IMR-90 (cell line): ENCODE measurements at regions not wholly inside any gene's neighbourhood (a gene's known extent, or its start where the extent isn't known, plus 50 kb on each side); places are given as distances from the start of the nearest gene placed in this dataset.
"Not testable (repeated sequence)": the region's sequence is repeated elsewhere in the genome, so short reads cannot be mapped to it uniquely, and the experiment has no call there.

Experiments
- ATAC-seq: fragments of 200-7000 bp; cut with Tn5 transposase; 2 replicates; pipeline ENCODE4 v1.9.1; 2020; ENCODE audit warnings: low read depth, mild to moderate bottlenecking, moderate library complexity
- BruUV-seq: library from RNA; stranded (reverse); fragments of 400-500 nt; replicated peaks from 2 replicates; lab custom pipeline; 2021; lab: Mats Ljungman, UMichigan
- CTCF ChIA-PET: fragments of 300-600 bp; formaldehyde crosslinking; extraction: SDS; loops from one replicate; lab custom pipeline; 2021; ENCODE audit warnings: antibody characterized with exemption; lab: Yijun Ruan, JAX
- POLR2A ChIA-PET: fragments of 300-600 bp; sonication (Branson Sonifier 250); formaldehyde crosslinking; loops from one replicate; lab custom pipeline; 2022; ENCODE audit warnings: antibody characterized with exemption; ENCODE audit not compliant: unreplicated experiment; lab: Charles Lee
- DNase-seq: peaks from one replicate; pipeline ENCODE4 v3.0.0; 2013
- H2AFZ ChIP-seq: replicated peaks from 2 replicates; pipeline ENCODE3; 2013; ENCODE audit warnings: low read length, mild to moderate bottlenecking; ENCODE audit not compliant: poor library complexity
- H2AK5ac ChIP-seq: 2 replicates; pipeline ENCODE4 v1.6.1; 2013; ENCODE audit warnings: low read depth, low read length, inconsistent platforms
- H2AK9ac ChIP-seq: replicated peaks from 2 replicates; pipeline ENCODE3; 2013; ENCODE audit warnings: mild to moderate bottlenecking, low read depth, low read length, moderate library complexity; ENCODE audit not compliant: poor library complexity
- H2BK120ac ChIP-seq: 2 replicates; pipeline ENCODE4 v1.6.1; 2013; ENCODE audit warnings: low read depth, low read length, inconsistent platforms
- H2BK15ac ChIP-seq: 3 replicates; pipeline ENCODE4 v1.6.1; 2013; ENCODE audit warnings: low read depth, low read length, inconsistent platforms
- H2BK20ac ChIP-seq: 2 replicates; pipeline ENCODE4 v1.6.1; 2013; ENCODE audit warnings: low read depth, mild to moderate bottlenecking, inconsistent platforms, low read length, moderate library complexity
- H2BK5ac ChIP-seq: 2 replicates; pipeline ENCODE4 v1.6.1; 2013; ENCODE audit warnings: mild to moderate bottlenecking, low read depth, low read length, inconsistent platforms; ENCODE audit not compliant: poor library complexity, severe bottlenecking
- H3K14ac ChIP-seq: replicated peaks from 2 replicates; pipeline ENCODE4 v1.6.1; 2013; ENCODE audit warnings: low read depth, low read length, inconsistent platforms
- H3K18ac ChIP-seq: 2 replicates; pipeline ENCODE4 v1.6.1; 2013; ENCODE audit warnings: low read depth, low read length, control low read depth
- H3K23ac ChIP-seq: 2 replicates; pipeline ENCODE4 v1.6.1; 2013; ENCODE audit warnings: low read depth, low read length, inconsistent platforms
- H3K27ac ChIP-seq: 2 replicates; pipeline ENCODE4 v1.5.1; 2013; ENCODE audit warnings: mild to moderate bottlenecking, control low read depth, low read length; ENCODE audit not compliant: insufficient read depth
- H3K27me3 ChIP-seq: 2 replicates; pipeline ENCODE4 v1.6.1; 2013; ENCODE audit warnings: low read length; ENCODE audit not compliant: control insufficient read depth, insufficient read depth
- H3K36me3 ChIP-seq: 2 replicates; pipeline ENCODE4 v1.6.1; 2013; ENCODE audit warnings: low read length, mixed read lengths; ENCODE audit not compliant: control insufficient read depth, insufficient read depth
- H3K4ac ChIP-seq: 2 replicates; pipeline ENCODE4 v1.6.1; 2013; ENCODE audit warnings: low read depth, low read length, inconsistent platforms
- H3K4me1 ChIP-seq: 2 replicates; pipeline ENCODE4 v1.6.1; 2013; ENCODE audit warnings: low read length, mixed read lengths; ENCODE audit not compliant: control insufficient read depth, insufficient read depth
- H3K4me2 ChIP-seq: 2 replicates; pipeline ENCODE4 v1.6.1; 2013; ENCODE audit warnings: low read depth, mild to moderate bottlenecking, control low read depth, low read length, moderate library complexity
- H3K4me3 ChIP-seq: 2 replicates; pipeline ENCODE4 v1.5.1; 2013; ENCODE audit warnings: low read depth, mild to moderate bottlenecking, control low read depth, low read length, moderate library complexity; ENCODE audit not compliant: insufficient read depth
- H3K56ac ChIP-seq: 2 replicates; pipeline ENCODE4 v1.6.1; 2013; ENCODE audit warnings: low read length, inconsistent platforms; ENCODE audit not compliant: insufficient read depth; ENCODE audit errors: extremely low read depth
- H3K79me1 ChIP-seq, 2 experiments: 2 replicates each; pipeline ENCODE4 v1.6.1; 2013; ENCODE audit warnings: low read length in 2 of 2, inconsistent platforms in 1 of 2, low read depth in 1 of 2
- H3K9ac ChIP-seq: 2 replicates; pipeline ENCODE4 v1.6.1; 2013; ENCODE audit warnings: low read depth, low read length, control low read depth
- H3K9me1 ChIP-seq: 2 replicates; pipeline ENCODE4 v1.6.1; 2013; ENCODE audit warnings: low read length, inconsistent platforms; ENCODE audit not compliant: insufficient read depth
- H3K9me3 ChIP-seq: 2 replicates; pipeline ENCODE4 v1.6.1; 2013; ENCODE audit warnings: low read length; ENCODE audit not compliant: control insufficient read depth, insufficient read depth
- H4K20me1 ChIP-seq: 2 replicates; pipeline ENCODE4 v1.6.1; 2013; ENCODE audit warnings: low read length, inconsistent platforms; ENCODE audit not compliant: insufficient read depth
- H4K5ac ChIP-seq: 2 replicates; pipeline ENCODE4 v1.6.1; 2013; ENCODE audit warnings: mild to moderate bottlenecking, low read depth, low read length, control low read depth
- H4K8ac ChIP-seq, 2 experiments: 2 replicates each; pipeline ENCODE4 v1.6.1; 2013; ENCODE audit warnings: low read depth in 2 of 2, low read length in 2 of 2, control low read depth in 1 of 2, inconsistent platforms in 1 of 2
- H4K91ac ChIP-seq: 2 replicates; pipeline ENCODE4 v1.6.1; 2013; ENCODE audit warnings: low read depth, low read length, inconsistent platforms; ENCODE audit not compliant: insufficient read depth
- WGBS, 2 experiments: methylation state at CpG; one replicate each; pipeline versions ENCODE4 v1.1.5 to v1.1.7; 2013; ENCODE audit warnings: missing lambda C conversion rate in 2 of 2; ENCODE audit not compliant: insufficient read length in 1 of 2; ENCODE audit errors: extremely low coverage in 2 of 2; 5-methylcytosine and 5-hydroxymethylcytosine counted together
- dilution Hi-C: fragments of 300-500 bp; cut with HindIII; formaldehyde crosslinking; loops from one replicate; pipeline ENCODE4 v1.14.3; 2018; ENCODE audit warnings: low sequenced_read_pairs; ENCODE audit not compliant: unreplicated experiment
- in situ Hi-C: fragments of 300-500 bp; cut with MboI; formaldehyde crosslinking; loops from 3 replicates; pipeline ENCODE4 v1.14.3; 2019; ENCODE audit warnings: low sequenced_read_pairs, inconsistent platforms, mixed read lengths
- intact Hi-C: fragments of 100-400 bp; cut with micrococcal nuclease; formaldehyde crosslinking; loops from 2 replicates; pipeline ENCODE4 v1.10.0; 2022

GRCh38 chr1:224012162-224012561 is 101.7 kb upstream of the FBXO28 start:
- H2BK15ac ChIP-seq, H3K4ac ChIP-seq, H2AFZ ChIP-seq, POLR2A ChIA-PET, H4K91ac ChIP-seq, H4K20me1 ChIP-seq, H2BK20ac ChIP-seq, H4K8ac ChIP-seq, H3K4me2 ChIP-seq, H2BK120ac ChIP-seq, H2AK9ac ChIP-seq, H2AK5ac ChIP-seq, H3K14ac ChIP-seq, H3K9ac ChIP-seq, H3K23ac ChIP-seq, H4K5ac ChIP-seq, H3K18ac ChIP-seq, H3K9me1 ChIP-seq, H3K36me3 ChIP-seq, BruUV-seq, intact Hi-C loops, H3K4me3 ChIP-seq, H3K4me1 ChIP-seq, H3K27me3 ChIP-seq, H3K79me1 ChIP-seq, DNase-seq, dilution Hi-C loops, ATAC-seq, H3K27ac ChIP-seq, H3K56ac ChIP-seq, in situ Hi-C loops, CTCF ChIA-PET: not testable (repeated sequence)
- 90% methylated on average over 12 of the region's 15 CpGs; no CpG with 5 or more reads in 1 of the 2 experiments for WGBS, 2 experiments
- H3K9me3 ChIP-seq: peaks cover 18% of the 10 kb centered on the region
- peak overlapping the region; percentile 48 for H2BK5ac ChIP-seq

GRCh38 chr1:224011751-224012150 is 102.2 kb upstream of the FBXO28 start:
- intact Hi-C loops, H3K27me3 ChIP-seq, H3K9ac ChIP-seq, H3K4me3 ChIP-seq, H3K4ac ChIP-seq, H2AK5ac ChIP-seq, CTCF ChIA-PET, H4K91ac ChIP-seq, ATAC-seq, H2AK9ac ChIP-seq, H3K23ac ChIP-seq, H2BK120ac ChIP-seq, H3K27ac ChIP-seq, BruUV-seq, H4K20me1 ChIP-seq, H3K14ac ChIP-seq, H4K8ac ChIP-seq, H4K5ac ChIP-seq, H2AFZ ChIP-seq, H3K4me1 ChIP-seq, H3K18ac ChIP-seq, H3K79me1 ChIP-seq, in situ Hi-C loops, H3K4me2 ChIP-seq, dilution Hi-C loops, H2BK20ac ChIP-seq, H3K36me3 ChIP-seq, H3K56ac ChIP-seq, POLR2A ChIA-PET, DNase-seq, H2BK15ac ChIP-seq, H3K9me1 ChIP-seq: not testable (repeated sequence)
- H3K9me3 ChIP-seq: peaks cover 18% of the 10 kb centered on the region
- peak overlapping the region; percentile 39 for H2BK5ac ChIP-seq
- WGBS, 2 experiments: 85% methylated on average over 4 of the region's 7 CpGs; no CpG with 5 or more reads in 1 of the 2 experiments
